HepG2 (cell line): ENCODE measurements at regions not wholly inside any gene's neighbourhood (a gene's known extent, or its start where the extent isn't known, plus 50 kb on each side); places are given as distances from the start of the nearest gene placed in this dataset.

ENCODE experiments used
- CENPT ChIP-seq: sonication (generic); formaldehyde crosslinking; IDR thresholded peaks from 2 replicates; pipeline ENCODE4 v1.8.0; 2022; ENCODE audit warnings: low read depth, mild to moderate bottlenecking, moderate library complexity, missing genetic modification reagents
- CHD4 ChIP-seq: fragments of 200-600 bp; sonication (generic); IDR thresholded peaks from 2 replicates; pipeline ENCODE4 v1.7.0; 2017; ENCODE audit warnings: mild to moderate bottlenecking, low read length, borderline replicate concordance
- DMAP1 ChIP-seq: IDR thresholded peaks from 2 replicates; pipeline ENCODE4 v1.6.1; 2016
- ELF1 ChIP-seq: sonication (generic); formaldehyde crosslinking; IDR thresholded peaks from 2 replicates; pipeline ENCODE4 v1.4.0; 2020; ENCODE audit warnings: missing genetic modification reagents
- ESRRA ChIP-seq: sonication (generic); formaldehyde crosslinking; IDR thresholded peaks from 2 replicates; pipeline ENCODE4 v1.5.1; 2020; ENCODE audit warnings: mild to moderate bottlenecking, low read depth, missing genetic modification reagents
- GTF3A ChIP-seq: sonication (generic); formaldehyde crosslinking; conservative IDR thresholded peaks from 2 replicates; pipeline ENCODE4 v1.4.0; 2020; ENCODE audit warnings: mild to moderate bottlenecking, missing genetic modification reagents
- HHEX ChIP-seq: IDR thresholded peaks from 2 replicates; pipeline ENCODE4 v1.6.1; 2016; ENCODE audit warnings: control low read depth
- HIVEP1 ChIP-seq: sonication (generic); formaldehyde crosslinking; IDR thresholded peaks from 2 replicates; pipeline ENCODE4 v1.4.0; 2020; ENCODE audit warnings: mild to moderate bottlenecking, missing genetic modification reagents
- ISX ChIP-seq: sonication (generic); formaldehyde crosslinking; conservative IDR thresholded peaks from 2 replicates; pipeline ENCODE4 v1.5.0; 2020; ENCODE audit warnings: missing genetic modification reagents
- NFYB ChIP-seq: sonication (generic); formaldehyde crosslinking; IDR thresholded peaks from 2 replicates; pipeline ENCODE4 v1.4.0; 2020; ENCODE audit warnings: missing genetic modification reagents
- RBFOX2 ChIP-seq: fragments of 200-400 bp; formaldehyde crosslinking; IDR thresholded peaks from 2 replicates; pipeline ENCODE4 v1.6.1; 2017; ENCODE audit warnings: low read depth, mild to moderate bottlenecking, low read length
- RXRB ChIP-seq: IDR thresholded peaks from 2 replicates; pipeline ENCODE4 v1.6.1; 2016; ENCODE audit warnings: borderline replicate concordance, missing genetic modification reagents, missing compliant biosample characterization
- SALL2 ChIP-seq: sonication (generic); formaldehyde crosslinking; IDR thresholded peaks from 2 replicates; pipeline ENCODE4 v1.8.1; 2023; ENCODE audit warnings: mild to moderate bottlenecking, missing genetic modification reagents, inconsistent platforms
- SMARCC2 ChIP-seq: fragments of 450-650 bp; IDR thresholded peaks from 2 replicates; pipeline ENCODE4 v1.6.1; 2017; ENCODE audit warnings: antibody characterized with exemption, mild to moderate bottlenecking
- SOX13 ChIP-seq, 3 experiments: fragments of 450-650 bp in 1 of 3; sonication (generic) in 1 of 3; formaldehyde crosslinking in 1 of 3; IDR thresholded peaks in 2 of 3; conservative IDR thresholded peaks in 1 of 3; 2 replicates each; pipeline versions ENCODE4 v1.5.0 to v1.6.1; 2016 to 2020; ENCODE audit warnings: antibody characterized with exemption in 1 of 3, mild to moderate bottlenecking in 1 of 3, missing compliant biosample characterization in 1 of 3, missing genetic modification reagents in 1 of 3, moderate library complexity in 1 of 3
- SP4 ChIP-seq: sonication (generic); formaldehyde crosslinking; IDR thresholded peaks from 2 replicates; pipeline ENCODE4 v1.8.1; 2023; ENCODE audit warnings: mild to moderate bottlenecking, missing genetic modification reagents
- SRF ChIP-seq: IDR thresholded peaks from 2 replicates; pipeline ENCODE4 v1.6.1; 2011; ENCODE audit warnings: mild to moderate bottlenecking, low read depth, low read length, moderate library complexity
- TEF ChIP-seq: sonication (generic); formaldehyde crosslinking; IDR thresholded peaks from 2 replicates; pipeline ENCODE4 v1.5.0; 2020; ENCODE audit warnings: missing genetic modification reagents
- THAP8 ChIP-seq: sonication (generic); formaldehyde crosslinking; IDR thresholded peaks from 2 replicates; pipeline ENCODE4 v1.5.1; 2020; ENCODE audit warnings: missing genetic modification reagents, mild to moderate bottlenecking, borderline replicate concordance
- ZKSCAN8 ChIP-seq: IDR thresholded peaks from 2 replicates; pipeline ENCODE4 v1.6.1; 2016; ENCODE audit warnings: borderline replicate concordance, missing genetic modification reagents, missing compliant biosample characterization
- ZMAT5 ChIP-seq: sonication (generic); formaldehyde crosslinking; IDR thresholded peaks from 2 replicates; pipeline ENCODE4 v1.5.0; 2020; ENCODE audit warnings: mild to moderate bottlenecking, low read depth, missing genetic modification reagents, borderline replicate concordance
- ZNF224 ChIP-seq: sonication (generic); formaldehyde crosslinking; IDR thresholded peaks from 2 replicates; pipeline ENCODE4 v1.5.0; 2020; ENCODE audit warnings: mild to moderate bottlenecking, missing genetic modification reagents
- ZNF329 ChIP-seq: sonication (generic); formaldehyde crosslinking; IDR thresholded peaks from 2 replicates; pipeline ENCODE4 v1.9.0; 2021; ENCODE audit warnings: low read depth, mild to moderate bottlenecking, missing genetic modification reagents
- ZNF354B ChIP-seq: sonication (generic); formaldehyde crosslinking; IDR thresholded peaks from 2 replicates; pipeline ENCODE4 v1.8.0; 2022; ENCODE audit warnings: mild to moderate bottlenecking, missing genetic modification reagents
- ZNF552 ChIP-seq: sonication (generic); formaldehyde crosslinking; IDR thresholded peaks from 2 replicates; pipeline ENCODE4 v1.9.0; 2022; ENCODE audit warnings: missing genetic modification reagents, mild to moderate bottlenecking, borderline replicate concordance
- ZNF572 ChIP-seq: sonication (generic); formaldehyde crosslinking; IDR thresholded peaks from 2 replicates; pipeline ENCODE4 v1.5.1; 2020; ENCODE audit warnings: mild to moderate bottlenecking, missing genetic modification reagents
- ZNF619 ChIP-seq: sonication (generic); formaldehyde crosslinking; IDR thresholded peaks from 2 replicates; pipeline ENCODE4 v1.4.0; 2020; ENCODE audit warnings: mild to moderate bottlenecking, missing genetic modification reagents
- ZNF703 ChIP-seq: sonication (generic); formaldehyde crosslinking; IDR thresholded peaks from 2 replicates; pipeline ENCODE4 v1.5.1; 2020; ENCODE audit warnings: missing genetic modification reagents, mild to moderate bottlenecking, moderate library complexity, borderline replicate concordance
- ZNF740 ChIP-seq: sonication (generic); formaldehyde crosslinking; IDR thresholded peaks from 2 replicates; pipeline ENCODE4 v1.4.0; 2020; ENCODE audit warnings: missing genetic modification reagents
- ZNF768 ChIP-seq: sonication (generic); formaldehyde crosslinking; IDR thresholded peaks from 2 replicates; pipeline ENCODE4 v1.4.0; 2020; ENCODE audit warnings: missing genetic modification reagents
- ZSCAN5A ChIP-seq: sonication (generic); formaldehyde crosslinking; IDR thresholded peaks from 2 replicates; pipeline ENCODE4 v1.8.0; 2022; ENCODE audit warnings: mild to moderate bottlenecking, missing genetic modification reagents, borderline replicate concordance

- no peak for TF ChIP-seq SOX13 (IDR thresholded peaks at IDR 0.05)
- TF ChIP-seq SOX13 (CRISPR knock-in tag; conservative IDR thresholded peaks at IDR 0.05 in 1 of 2, IDR thresholded peaks at IDR 0.05 in 1 of 2), result peak in 1 of 2 experiments; percentile 90; a peak in 2 of 4 replicates
- peak; percentile 72; the same call in 1 of the 2 replicates for TF ChIP-seq ZKSCAN8 (CRISPR knock-in tag)
- no peak for TF ChIP-seq SP4
- TF ChIP-seq ESRRA (CRISPR knock-in tag), result 0 out of 2 replicates have a peak, but pooled peaks have one; percentile 23
- no peak for TF ChIP-seq RBFOX2
- no peak for TF ChIP-seq HIVEP1 (CRISPR knock-in tag)
- TF ChIP-seq ISX (CRISPR knock-in tag), result no peak
- no peak for TF ChIP-seq GTF3A (CRISPR knock-in tag)
- no peak for TF ChIP-seq THAP8 (CRISPR knock-in tag)
- no peak for TF ChIP-seq ZNF619 (CRISPR knock-in tag)
- TF ChIP-seq ZNF703, result no peak
- no peak for TF ChIP-seq ZNF552 (CRISPR knock-in tag)
- no peak for TF ChIP-seq ZNF224 (CRISPR knock-in tag)
- no peak for TF ChIP-seq ZSCAN5A (CRISPR knock-in tag)
- no peak for TF ChIP-seq CENPT (CRISPR knock-in tag)
- TF ChIP-seq ZNF768 (CRISPR knock-in tag), result no peak
- no peak for TF ChIP-seq NFYB
- TF ChIP-seq ELF1 (CRISPR knock-in tag), result no peak
- no peak for TF ChIP-seq SMARCC2
- peak; percentile 92 for TF ChIP-seq RXRB (CRISPR knock-in tag)
- TF ChIP-seq ZNF354B, result no peak
- TF ChIP-seq CHD4, result no peak; the same call in 1 of the 2 replicates
- TF ChIP-seq ZNF572, result no peak
- no peak for TF ChIP-seq ZNF329 (CRISPR knock-in tag)
- TF ChIP-seq HHEX (CRISPR knock-in tag), result peak; percentile 61; the same call in 1 of the 2 replicates
- no peak for TF ChIP-seq TEF (CRISPR knock-in tag)
- TF ChIP-seq SRF, result peak; percentile 53; the same call in 1 of the 2 replicates
- TF ChIP-seq SALL2 (CRISPR knock-in tag), result no peak
- no peak for TF ChIP-seq ZNF740 (CRISPR knock-in tag)
- TF ChIP-seq DMAP1 (CRISPR knock-in tag), result no peak
- TF ChIP-seq ZMAT5 (CRISPR knock-in tag), result no peak
These were observed 142.0 kb upstream of the SOX4 start (continued) for GRCh38 chr6:21451546-21452013.
